ENCODE measurements at regions not wholly inside any gene's neighbourhood (a gene's known extent, or its start where the extent isn't known, plus 50 kb on each side); places are given as distances from the start of the nearest gene placed in this dataset.

DNA sequence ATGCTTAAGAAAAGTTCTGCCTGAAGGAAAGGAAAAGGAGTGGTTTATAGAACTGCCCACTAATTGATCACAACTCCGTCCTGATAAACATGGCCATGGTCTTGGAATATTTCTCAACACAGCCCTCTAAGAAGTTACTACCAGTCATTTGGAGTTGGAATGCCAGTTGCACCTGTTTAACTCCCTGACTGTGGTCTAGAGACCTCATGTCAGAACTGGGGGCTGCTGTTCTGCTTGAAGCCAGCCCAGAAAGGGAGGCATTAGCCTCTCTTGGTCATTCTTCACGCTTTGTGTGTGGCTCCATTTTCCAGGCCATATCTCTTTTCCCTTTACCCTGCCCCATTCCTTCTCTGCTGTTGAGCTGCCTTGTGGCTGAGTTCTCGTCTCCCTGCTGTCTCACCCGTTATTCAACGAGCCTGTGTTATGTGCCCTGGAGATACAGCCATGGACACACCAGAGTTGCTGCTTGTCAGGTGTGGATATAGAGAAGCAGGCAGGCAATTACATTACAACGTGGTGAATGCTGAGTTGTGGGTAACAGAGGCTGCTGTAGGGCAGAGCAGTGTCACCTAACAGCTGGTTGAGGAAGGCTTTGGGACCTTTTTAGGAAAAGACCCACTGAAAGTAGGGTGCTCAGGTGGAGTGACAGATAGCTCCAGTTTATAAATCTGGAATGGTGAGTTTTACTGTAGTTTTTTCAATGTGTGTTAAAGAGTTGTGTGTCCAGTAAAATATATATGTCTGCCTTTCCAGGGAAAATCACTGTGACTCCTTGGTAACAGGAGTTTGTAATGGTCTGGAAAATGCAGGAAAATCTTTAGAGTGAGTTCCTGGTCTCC lies 137.0 kb upstream of the IPO9 start:
- H3K4me1 ChIP-seq (ENCODE audit: control insufficient read depth in 1 of 2, insufficient read depth in 2 of 2, low read depth in 1 of 2, low read length in 1 of 2), result peaks cover 54 to 56% of the 10 kb centered on the region in 2 experiments
- no peak overlapping the region for H3K4me3 ChIP-seq (ENCODE audit: low read depth in 2 of 2, low read length in 1 of 2)
- peak overlapping the region; percentile 69 to 97; a peak in 3 of 4 replicates for H3K27ac ChIP-seq (ENCODE audit: low read depth in 2 of 2, low read length in 1 of 2)
- CTCF ChIA-PET, result interaction anchor here (0.5 to 3.7 kb wide), 7 partner anchors 12 to 179 kb away, joined by 3 to 18 read pairs (median 4); no protein-coding TSS in a partner anchor
- H3K4me2 ChIP-seq, result peak overlapping the region; percentile 19; the same call in 1 of the 2 replicates
- POLR2A ChIA-PET, result no interaction called here
- H3K36me3 ChIP-seq (replicated peaks in 1 of 2; ENCODE audit: control insufficient read depth in 1 of 2, insufficient read depth in 2 of 2, low read length in 1 of 2), result peaks cover 3 to 34% of the 10 kb centered on the region in 2 experiments
- H3K9me2 ChIP-seq, result no peaks in the 10 kb centered on the region
- H3K27me3 ChIP-seq (ENCODE audit: insufficient read depth), result no peaks in the 10 kb centered on the region
- 87% methylated on average over 6 of the region's 6 CpGs for WGBS (ENCODE audit: low lambda C conversion rate)
- DNase-seq, result no peak
- peaks cover 88% of the 10 kb centered on the region for H3K79me2 ChIP-seq (ENCODE audit: insufficient read depth)
- H3K9ac ChIP-seq, result no peak overlapping the region
- TF ChIP-seq, protein P1, sequence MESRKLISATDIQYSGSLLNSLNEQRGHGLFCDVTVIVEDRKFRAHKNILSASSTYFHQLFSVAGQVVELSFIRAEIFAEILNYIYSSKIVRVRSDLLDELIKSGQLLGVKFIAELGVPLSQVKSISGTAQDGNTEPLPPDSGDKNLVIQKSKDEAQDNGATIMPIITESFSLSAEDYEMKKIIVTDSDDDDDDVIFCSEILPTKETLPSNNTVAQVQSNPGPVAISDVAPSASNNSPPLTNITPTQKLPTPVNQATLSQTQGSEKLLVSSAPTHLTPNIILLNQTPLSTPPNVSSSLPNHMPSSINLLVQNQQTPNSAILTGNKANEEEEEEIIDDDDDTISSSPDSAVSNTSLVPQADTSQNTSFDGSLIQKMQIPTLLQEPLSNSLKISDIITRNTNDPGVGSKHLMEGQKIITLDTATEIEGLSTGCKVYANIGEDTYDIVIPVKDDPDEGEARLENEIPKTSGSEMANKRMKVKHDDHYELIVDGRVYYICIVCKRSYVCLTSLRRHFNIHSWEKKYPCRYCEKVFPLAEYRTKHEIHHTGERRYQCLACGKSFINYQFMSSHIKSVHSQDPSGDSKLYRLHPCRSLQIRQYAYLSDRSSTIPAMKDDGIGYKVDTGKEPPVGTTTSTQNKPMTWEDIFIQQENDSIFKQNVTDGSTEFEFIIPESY (IDR thresholded peaks at IDR 0.05; ENCODE audit: borderline replicate concordance, low read depth), result no peak
- TF ChIP-seq, protein P2, sequence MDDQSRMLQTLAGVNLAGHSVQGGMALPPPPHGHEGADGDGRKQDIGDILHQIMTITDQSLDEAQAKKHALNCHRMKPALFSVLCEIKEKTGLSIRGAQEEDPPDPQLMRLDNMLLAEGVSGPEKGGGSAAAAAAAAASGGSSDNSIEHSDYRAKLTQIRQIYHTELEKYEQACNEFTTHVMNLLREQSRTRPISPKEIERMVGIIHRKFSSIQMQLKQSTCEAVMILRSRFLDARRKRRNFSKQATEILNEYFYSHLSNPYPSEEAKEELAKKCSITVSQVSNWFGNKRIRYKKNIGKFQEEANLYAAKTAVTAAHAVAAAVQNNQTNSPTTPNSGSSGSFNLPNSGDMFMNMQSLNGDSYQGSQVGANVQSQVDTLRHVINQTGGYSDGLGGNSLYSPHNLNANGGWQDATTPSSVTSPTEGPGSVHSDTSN (IDR thresholded peaks at IDR 0.05), result no peak
- TF ChIP-seq, protein P3, sequence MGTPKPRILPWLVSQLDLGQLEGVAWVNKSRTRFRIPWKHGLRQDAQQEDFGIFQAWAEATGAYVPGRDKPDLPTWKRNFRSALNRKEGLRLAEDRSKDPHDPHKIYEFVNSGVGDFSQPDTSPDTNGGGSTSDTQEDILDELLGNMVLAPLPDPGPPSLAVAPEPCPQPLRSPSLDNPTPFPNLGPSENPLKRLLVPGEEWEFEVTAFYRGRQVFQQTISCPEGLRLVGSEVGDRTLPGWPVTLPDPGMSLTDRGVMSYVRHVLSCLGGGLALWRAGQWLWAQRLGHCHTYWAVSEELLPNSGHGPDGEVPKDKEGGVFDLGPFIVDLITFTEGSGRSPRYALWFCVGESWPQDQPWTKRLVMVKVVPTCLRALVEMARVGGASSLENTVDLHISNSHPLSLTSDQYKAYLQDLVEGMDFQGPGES (IDR thresholded peaks at IDR 0.05; ENCODE audit: low read depth, low read length), result no peak
- no peak for TF ChIP-seq FOSL2 (IDR thresholded peaks at IDR 0.05; ENCODE audit: borderline replicate concordance, low read depth)
- TF ChIP-seq GATA2 (CRISPR knock-in tag; IDR thresholded peaks at IDR 0.05), result no peak
- no peak for TF ChIP-seq FOXJ3 (CRISPR knock-in tag; IDR thresholded peaks at IDR 0.05)
- no peak for TF ChIP-seq RXRA (IDR thresholded peaks at IDR 0.05; ENCODE audit: borderline replicate concordance, low read depth)
- no peak for TF ChIP-seq CHD2 (IDR thresholded peaks at IDR 0.05; ENCODE audit: low read length, partially characterized antibody)
- TF ChIP-seq, protein P4, sequence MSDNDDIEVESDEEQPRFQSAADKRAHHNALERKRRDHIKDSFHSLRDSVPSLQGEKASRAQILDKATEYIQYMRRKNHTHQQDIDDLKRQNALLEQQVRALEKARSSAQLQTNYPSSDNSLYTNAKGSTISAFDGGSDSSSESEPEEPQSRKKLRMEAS (IDR thresholded peaks at IDR 0.05; ENCODE audit: low read depth), result no peak
- no peak for TF ChIP-seq TAF1 (IDR thresholded peaks at IDR 0.05; ENCODE audit: borderline replicate concordance, low read depth, low read length)
- TF ChIP-seq SMC3 (IDR thresholded peaks at IDR 0.05; ENCODE audit: low read depth, low read length), result no peak
- TF ChIP-seq, protein P5, sequence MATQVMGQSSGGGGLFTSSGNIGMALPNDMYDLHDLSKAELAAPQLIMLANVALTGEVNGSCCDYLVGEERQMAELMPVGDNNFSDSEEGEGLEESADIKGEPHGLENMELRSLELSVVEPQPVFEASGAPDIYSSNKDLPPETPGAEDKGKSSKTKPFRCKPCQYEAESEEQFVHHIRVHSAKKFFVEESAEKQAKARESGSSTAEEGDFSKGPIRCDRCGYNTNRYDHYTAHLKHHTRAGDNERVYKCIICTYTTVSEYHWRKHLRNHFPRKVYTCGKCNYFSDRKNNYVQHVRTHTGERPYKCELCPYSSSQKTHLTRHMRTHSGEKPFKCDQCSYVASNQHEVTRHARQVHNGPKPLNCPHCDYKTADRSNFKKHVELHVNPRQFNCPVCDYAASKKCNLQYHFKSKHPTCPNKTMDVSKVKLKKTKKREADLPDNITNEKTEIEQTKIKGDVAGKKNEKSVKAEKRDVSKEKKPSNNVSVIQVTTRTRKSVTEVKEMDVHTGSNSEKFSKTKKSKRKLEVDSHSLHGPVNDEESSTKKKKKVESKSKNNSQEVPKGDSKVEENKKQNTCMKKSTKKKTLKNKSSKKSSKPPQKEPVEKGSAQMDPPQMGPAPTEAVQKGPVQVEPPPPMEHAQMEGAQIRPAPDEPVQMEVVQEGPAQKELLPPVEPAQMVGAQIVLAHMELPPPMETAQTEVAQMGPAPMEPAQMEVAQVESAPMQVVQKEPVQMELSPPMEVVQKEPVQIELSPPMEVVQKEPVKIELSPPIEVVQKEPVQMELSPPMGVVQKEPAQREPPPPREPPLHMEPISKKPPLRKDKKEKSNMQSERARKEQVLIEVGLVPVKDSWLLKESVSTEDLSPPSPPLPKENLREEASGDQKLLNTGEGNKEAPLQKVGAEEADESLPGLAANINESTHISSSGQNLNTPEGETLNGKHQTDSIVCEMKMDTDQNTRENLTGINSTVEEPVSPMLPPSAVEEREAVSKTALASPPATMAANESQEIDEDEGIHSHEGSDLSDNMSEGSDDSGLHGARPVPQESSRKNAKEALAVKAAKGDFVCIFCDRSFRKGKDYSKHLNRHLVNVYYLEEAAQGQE (IDR thresholded peaks at IDR 0.05; ENCODE audit: low read depth, low read length), result no peak
- TF ChIP-seq, protein P6, sequence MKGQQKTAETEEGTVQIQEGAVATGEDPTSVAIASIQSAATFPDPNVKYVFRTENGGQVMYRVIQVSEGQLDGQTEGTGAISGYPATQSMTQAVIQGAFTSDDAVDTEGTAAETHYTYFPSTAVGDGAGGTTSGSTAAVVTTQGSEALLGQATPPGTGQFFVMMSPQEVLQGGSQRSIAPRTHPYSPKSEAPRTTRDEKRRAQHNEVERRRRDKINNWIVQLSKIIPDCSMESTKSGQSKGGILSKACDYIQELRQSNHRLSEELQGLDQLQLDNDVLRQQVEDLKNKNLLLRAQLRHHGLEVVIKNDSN (IDR thresholded peaks at IDR 0.05; ENCODE audit: borderline replicate concordance, low read depth), result no peak
- no peak for TF ChIP-seq NRF1 (IDR thresholded peaks at IDR 0.05; ENCODE audit: low read depth, low read length)
- TF ChIP-seq JUND (IDR thresholded peaks at IDR 0.05), result no peak
- TF ChIP-seq FOXM1 (IDR thresholded peaks at IDR 0.05; ENCODE audit: low read depth), result no peak
- no peak for TF ChIP-seq RAD21 (IDR thresholded peaks at IDR 0.05; ENCODE audit: low read length)
- TF ChIP-seq EZH2phosphoT487 (IDR thresholded peaks at IDR 0.05; ENCODE audit: borderline replicate concordance, low read depth), result no peak
- TF ChIP-seq NFIC (IDR thresholded peaks at IDR 0.05; ENCODE audit: borderline replicate concordance), result no peak
- no peak for TF ChIP-seq YY1 (IDR thresholded peaks at IDR 0.05; ENCODE audit: low read depth)
- peaks cover 62% of the 10 kb centered on the region for H3F3A ChIP-seq (replicated peaks; ENCODE audit: insufficient read depth)
- H4K20me1 ChIP-seq (ENCODE audit: insufficient read depth), result peaks cover 94% of the 10 kb centered on the region
- H3K9me3 ChIP-seq, result no peaks in the 10 kb centered on the region
- H2AFZ ChIP-seq (ENCODE audit: low read depth), result no peak overlapping the region
